ENCODE measurements at regions not wholly inside any gene's neighbourhood (a gene's known extent, or its start where the extent isn't known, plus 50 kb on each side); places are given as distances from the start of the nearest gene placed in this dataset.

GRCh38 chr13:65103351-65103750, 2126.8 kb downstream of the PCDH9 start:
- Histone ChIP-seq H3K36me3 (no peaks in the 10 kb centered on the region), H3K27me3 (ENCODE audit: low read depth) (no peaks in the 10 kb centered on the region), H3K4me3 (no peak overlapping the region), H3K27ac (no peak overlapping the region), H3K4me1 (no peaks in the 10 kb centered on the region), H3K9me3 (peaks cover 4% of the 10 kb centered on the region)
- no peak for ATAC-seq
- no peak for DNase-seq
- intact Hi-C loops (cut with DNase I) = no loop called here
- TF ChIP-seq CTCF (IDR thresholded peaks at IDR 0.05) = no peak

- DNase-seq (no peak), ATAC-seq (no peak)
- Histone ChIP-seq H3K4me1 (no peaks in the 10 kb centered on the region), H3K9me3 (no peaks in the 10 kb centered on the region), H3K27me3 (ENCODE audit: low read depth) (no peaks in the 10 kb centered on the region), H3K36me3 (no peaks in the 10 kb centered on the region), H3K27ac (no peak overlapping the region), H3K4me3 (no peak overlapping the region)
- intact Hi-C loops (cut with DNase I) = no loop called here
- no peak for TF ChIP-seq CTCF (IDR thresholded peaks at IDR 0.05)
Observed at GRCh38 chr13:65095161-65096082, 2134.7 kb downstream of the PCDH9 start.

- no peaks in the 10 kb centered on the region for H3K4me1 ChIP-seq
- no peaks in the 10 kb centered on the region for H3K36me3 ChIP-seq
- H3K4me3 ChIP-seq = no peak overlapping the region
- H3K27ac ChIP-seq = no peak overlapping the region
- intact Hi-C loops (cut with DNase I) = no loop called here
- DNase-seq (no peak), ATAC-seq (no peak)
- no peaks in the 10 kb centered on the region for H3K9me3 ChIP-seq
- no peaks in the 10 kb centered on the region for H3K27me3 ChIP-seq (ENCODE audit: low read depth)
- no peak for TF ChIP-seq CTCF (IDR thresholded peaks at IDR 0.05)
Observed at GRCh38 chr13:65093357-65093756, 2136.8 kb downstream of the PCDH9 start.

- Histone ChIP-seq H3K4me3 (no peak overlapping the region), H3K27ac (no peak overlapping the region), H3K27me3 (ENCODE audit: low read depth) (no peaks in the 10 kb centered on the region), H3K9me3 (no peaks in the 10 kb centered on the region), H3K36me3 (no peaks in the 10 kb centered on the region), H3K4me1 (no peaks in the 10 kb centered on the region)
- ATAC-seq (no peak), DNase-seq (no peak)
- intact Hi-C loops (cut with DNase I) = no loop called here
- no peak for TF ChIP-seq CTCF (IDR thresholded peaks at IDR 0.05)
Observed at GRCh38 chr13:65091031-65091430, 2139.1 kb downstream of the PCDH9 start.

- ATAC-seq (no peak), DNase-seq (no peak)
- no peak for TF ChIP-seq CTCF (IDR thresholded peaks at IDR 0.05)
- no peaks in the 10 kb centered on the region for H3K36me3 ChIP-seq
- no peak overlapping the region for H3K4me3 ChIP-seq
- no peaks in the 10 kb centered on the region for H3K9me3 ChIP-seq
- no peak overlapping the region for H3K27ac ChIP-seq
- no peaks in the 10 kb centered on the region for H3K27me3 ChIP-seq (ENCODE audit: low read depth)
- no peaks in the 10 kb centered on the region for H3K4me1 ChIP-seq
- intact Hi-C loops (cut with DNase I) = no loop called here
Observed at GRCh38 chr13:65090186-65090585, 2139.9 kb downstream of the PCDH9 start.

Data from lower lobe of right lung (tissue), 2 donors.